ENCODE measurements at regions not wholly inside any gene's neighbourhood (a gene's known extent, or its start where the extent isn't known, plus 50 kb on each side); places are given as distances from the start of the nearest gene placed in this dataset.

- H3K4me1 ChIP-seq (ENCODE audit: control insufficient read depth in 5 of 5, insufficient read depth in 5 of 5, low read length in 5 of 5), result no peaks in the 10 kb centered on the region
- no peak overlapping the region for H3K27ac ChIP-seq (ENCODE audit: low read depth, low read length)
- no peaks in the 10 kb centered on the region for H3K36me3 ChIP-seq (ENCODE audit: control insufficient read depth in 5 of 5, insufficient read depth in 5 of 5, low read length in 5 of 5)
- no peak overlapping the region for H3K9ac ChIP-seq (ENCODE audit: low read length in 5 of 5)
- H3K4me3 ChIP-seq (ENCODE audit: low read depth in 1 of 5, low read length in 5 of 5), result no peak overlapping the region
- no peaks in the 10 kb centered on the region for H3K9me3 ChIP-seq (ENCODE audit: control insufficient read depth in 5 of 5, low read length in 5 of 5)
- H3K27me3 ChIP-seq (ENCODE audit: control insufficient read depth in 5 of 5, insufficient read depth in 4 of 5, low read length in 5 of 5), result no peaks in the 10 kb centered on the region
Observed at GRCh38 chr5:173538654-173539053, 77.8 kb downstream of the BOD1 start.

- Histone ChIP-seq H3K27me3 (ENCODE audit: control insufficient read depth in 5 of 5, insufficient read depth in 4 of 5, low read length in 5 of 5) (no peaks in the 10 kb centered on the region), H3K9me3 (ENCODE audit: control insufficient read depth in 5 of 5, low read length in 5 of 5) (no peaks in the 10 kb centered on the region), H3K27ac (ENCODE audit: low read depth, low read length) (no peak overlapping the region), H3K4me3 (ENCODE audit: low read depth in 1 of 5, low read length in 5 of 5) (no peak overlapping the region), H3K36me3 (ENCODE audit: control insufficient read depth in 5 of 5, insufficient read depth in 5 of 5, low read length in 5 of 5) (no peaks in the 10 kb centered on the region), H3K9ac (ENCODE audit: low read length in 5 of 5) (no peak overlapping the region), H3K4me1 (ENCODE audit: control insufficient read depth in 5 of 5, insufficient read depth in 5 of 5, low read length in 5 of 5) (no peaks in the 10 kb centered on the region)
Observed at GRCh38 chr5:173538018-173538417, 78.4 kb downstream of the BOD1 start.

GRCh38 chr5:173537228-173537627 lies 79.2 kb downstream of the BOD1 start:
- Histone ChIP-seq H3K9ac (ENCODE audit: low read length in 5 of 5) (no peak overlapping the region), H3K4me3 (ENCODE audit: low read depth in 1 of 5, low read length in 5 of 5) (no peak overlapping the region), H3K27me3 (ENCODE audit: control insufficient read depth in 5 of 5, insufficient read depth in 4 of 5, low read length in 5 of 5) (no peaks in the 10 kb centered on the region), H3K9me3 (ENCODE audit: control insufficient read depth in 5 of 5, low read length in 5 of 5) (no peaks in the 10 kb centered on the region), H3K36me3 (ENCODE audit: control insufficient read depth in 5 of 5, insufficient read depth in 5 of 5, low read length in 5 of 5) (no peaks in the 10 kb centered on the region), H3K27ac (ENCODE audit: low read depth, low read length) (no peak overlapping the region), H3K4me1 (ENCODE audit: control insufficient read depth in 5 of 5, insufficient read depth in 5 of 5, low read length in 5 of 5) (peaks cover 0 to under 1% (median 0%) of the 10 kb centered on the region in 5 donors)

GRCh38 chr5:173535976-173536639 lies 80.3 kb downstream of the BOD1 start:
- no peak overlapping the region for H3K9ac ChIP-seq (ENCODE audit: low read length in 5 of 5)
- H3K27me3 ChIP-seq (ENCODE audit: control insufficient read depth in 5 of 5, insufficient read depth in 4 of 5, low read length in 5 of 5), result no peaks in the 10 kb centered on the region
- H3K36me3 ChIP-seq (ENCODE audit: control insufficient read depth in 5 of 5, insufficient read depth in 5 of 5, low read length in 5 of 5), result no peaks in the 10 kb centered on the region
- H3K9me3 ChIP-seq (ENCODE audit: control insufficient read depth in 5 of 5, low read length in 5 of 5), result no peaks in the 10 kb centered on the region
- H3K4me3 ChIP-seq (ENCODE audit: low read depth in 1 of 5, low read length in 5 of 5), result no peak overlapping the region
- peaks cover 0 to 5% (median 0%) of the 10 kb centered on the region in 5 donors for H3K4me1 ChIP-seq (ENCODE audit: control insufficient read depth in 5 of 5, insufficient read depth in 5 of 5, low read length in 5 of 5)
- no peak overlapping the region for H3K27ac ChIP-seq (ENCODE audit: low read depth, low read length)

GRCh38 chr5:173535166-173535975 lies 81.1 kb downstream of the BOD1 start:
- Histone ChIP-seq H3K9me3 (ENCODE audit: control insufficient read depth in 5 of 5, low read length in 5 of 5) (no peaks in the 10 kb centered on the region), H3K4me3 (ENCODE audit: low read depth in 1 of 5, low read length in 5 of 5) (no peak overlapping the region), H3K36me3 (ENCODE audit: control insufficient read depth in 5 of 5, insufficient read depth in 5 of 5, low read length in 5 of 5) (no peaks in the 10 kb centered on the region), H3K27ac (ENCODE audit: low read depth, low read length) (no peak overlapping the region), H3K27me3 (ENCODE audit: control insufficient read depth in 5 of 5, insufficient read depth in 4 of 5, low read length in 5 of 5) (no peaks in the 10 kb centered on the region), H3K4me1 (ENCODE audit: control insufficient read depth in 5 of 5, insufficient read depth in 5 of 5, low read length in 5 of 5) (peaks cover 0 to 5% (median 0%) of the 10 kb centered on the region in 5 donors), H3K9ac (ENCODE audit: low read length in 5 of 5) (no peak overlapping the region)

- Histone ChIP-seq H3K36me3 (ENCODE audit: control insufficient read depth in 5 of 5, insufficient read depth in 5 of 5, low read length in 5 of 5) (no peaks in the 10 kb centered on the region), H3K27ac (ENCODE audit: low read depth, low read length) (no peak overlapping the region), H3K9ac (ENCODE audit: low read length in 5 of 5) (no peak overlapping the region), H3K4me1 (ENCODE audit: control insufficient read depth in 5 of 5, insufficient read depth in 5 of 5, low read length in 5 of 5) (peaks cover 0 to 5% (median 0%) of the 10 kb centered on the region in 5 donors), H3K27me3 (ENCODE audit: control insufficient read depth in 5 of 5, insufficient read depth in 4 of 5, low read length in 5 of 5) (no peaks in the 10 kb centered on the region), H3K4me3 (ENCODE audit: low read depth in 1 of 5, low read length in 5 of 5) (no peak overlapping the region), H3K9me3 (ENCODE audit: control insufficient read depth in 5 of 5, low read length in 5 of 5) (no peaks in the 10 kb centered on the region)
Observed at GRCh38 chr5:173534664-173535063, 81.8 kb downstream of the BOD1 start.

- no peak overlapping the region for H3K4me3 ChIP-seq (ENCODE audit: low read depth in 1 of 5, low read length in 5 of 5)
- no peaks in the 10 kb centered on the region for H3K36me3 ChIP-seq (ENCODE audit: control insufficient read depth in 5 of 5, insufficient read depth in 5 of 5, low read length in 5 of 5)
- peaks cover 0 to 5% (median 0%) of the 10 kb centered on the region in 5 donors for H3K4me1 ChIP-seq (ENCODE audit: control insufficient read depth in 5 of 5, insufficient read depth in 5 of 5, low read length in 5 of 5)
- H3K9ac ChIP-seq (ENCODE audit: low read length in 5 of 5), result no peak overlapping the region
- no peak overlapping the region for H3K27ac ChIP-seq (ENCODE audit: low read depth, low read length)
- H3K27me3 ChIP-seq (ENCODE audit: control insufficient read depth in 5 of 5, insufficient read depth in 4 of 5, low read length in 5 of 5), result no peaks in the 10 kb centered on the region
- H3K9me3 ChIP-seq (ENCODE audit: control insufficient read depth in 5 of 5, low read length in 5 of 5), result no peaks in the 10 kb centered on the region
Observed at GRCh38 chr5:173534031-173534430, 82.4 kb downstream of the BOD1 start.

GRCh38 chr5:173532689-173533250 lies 83.7 kb downstream of the BOD1 start:
- Histone ChIP-seq H3K9ac (ENCODE audit: low read length in 5 of 5) (no peak overlapping the region), H3K27me3 (ENCODE audit: control insufficient read depth in 5 of 5, insufficient read depth in 4 of 5, low read length in 5 of 5) (no peaks in the 10 kb centered on the region), H3K36me3 (ENCODE audit: control insufficient read depth in 5 of 5, insufficient read depth in 5 of 5, low read length in 5 of 5) (no peaks in the 10 kb centered on the region), H3K27ac (ENCODE audit: low read depth, low read length) (no peak overlapping the region), H3K9me3 (ENCODE audit: control insufficient read depth in 5 of 5, low read length in 5 of 5) (no peaks in the 10 kb centered on the region), H3K4me1 (ENCODE audit: control insufficient read depth in 5 of 5, insufficient read depth in 5 of 5, low read length in 5 of 5) (peaks cover 0 to 5% (median 0%) of the 10 kb centered on the region in 5 donors), H3K4me3 (ENCODE audit: low read depth in 1 of 5, low read length in 5 of 5) (no peak overlapping the region)

- Histone ChIP-seq H3K27me3 (ENCODE audit: control insufficient read depth in 5 of 5, insufficient read depth in 4 of 5, low read length in 5 of 5) (no peaks in the 10 kb centered on the region), H3K36me3 (ENCODE audit: control insufficient read depth in 5 of 5, insufficient read depth in 5 of 5, low read length in 5 of 5) (no peaks in the 10 kb centered on the region), H3K9ac (ENCODE audit: low read length in 5 of 5) (no peak overlapping the region), H3K4me3 (ENCODE audit: low read depth in 1 of 5, low read length in 5 of 5) (no peak overlapping the region), H3K4me1 (ENCODE audit: control insufficient read depth in 5 of 5, insufficient read depth in 5 of 5, low read length in 5 of 5) (peaks cover 0 to 5% (median 0%) of the 10 kb centered on the region in 5 donors), H3K9me3 (ENCODE audit: control insufficient read depth in 5 of 5, low read length in 5 of 5) (no peaks in the 10 kb centered on the region), H3K27ac (ENCODE audit: low read depth, low read length) (no peak overlapping the region)
Observed at GRCh38 chr5:173531863-173532262, 84.6 kb downstream of the BOD1 start.

GRCh38 chr5:173530547-173530946 lies 85.9 kb downstream of the BOD1 start:
- H3K9ac ChIP-seq (ENCODE audit: low read length in 5 of 5), result no peak overlapping the region
- H3K27ac ChIP-seq (ENCODE audit: low read depth, low read length), result no peak overlapping the region
- H3K4me3 ChIP-seq (ENCODE audit: low read depth in 1 of 5, low read length in 5 of 5), result no peak overlapping the region
- no peaks in the 10 kb centered on the region for H3K27me3 ChIP-seq (ENCODE audit: control insufficient read depth in 5 of 5, insufficient read depth in 4 of 5, low read length in 5 of 5)
- peaks cover 0 to 5% (median 0%) of the 10 kb centered on the region in 5 donors for H3K4me1 ChIP-seq (ENCODE audit: control insufficient read depth in 5 of 5, insufficient read depth in 5 of 5, low read length in 5 of 5)
- no peaks in the 10 kb centered on the region for H3K36me3 ChIP-seq (ENCODE audit: control insufficient read depth in 5 of 5, insufficient read depth in 5 of 5, low read length in 5 of 5)
- H3K9me3 ChIP-seq (ENCODE audit: control insufficient read depth in 5 of 5, low read length in 5 of 5), result no peaks in the 10 kb centered on the region
